ENCODE measurements at regions not wholly inside any gene's neighbourhood (a gene's known extent, or its start where the extent isn't known, plus 50 kb on each side); places are given as distances from the start of the nearest gene placed in this dataset.
"Not testable (repeated sequence)": the region's sequence is repeated elsewhere in the genome, so short reads cannot be mapped to it uniquely, and the experiment has no call there.

- H3K27ac Mint-ChIP-seq: peak overlapping the region; percentile 18
- DNase-seq (peak; percentile 23), ATAC-seq (ENCODE audit: low read depth) (no peak)
- H3K27me3 Mint-ChIP-seq: no peaks in the 10 kb centered on the region
- no peak overlapping the region for H3K4me3 Mint-ChIP-seq
- peaks cover 29% of the 10 kb centered on the region for H3K4me1 Mint-ChIP-seq
- peaks cover 1% of the 10 kb centered on the region for H3K9me3 Mint-ChIP-seq
- H3K36me3 Mint-ChIP-seq: no peaks in the 10 kb centered on the region
- POLR2A ChIA-PET: no interaction called here
Measured at GRCh38 chr22:25407859-25408229, 156.6 kb upstream of the GRK3 start.

GRCh38 chr22:25409240-25409639 is 155.2 kb upstream of the GRK3 start:
- peaks cover 5% of the 10 kb centered on the region for H3K27me3 Mint-ChIP-seq
- H3K27ac Mint-ChIP-seq: no peak overlapping the region
- H3K36me3 Mint-ChIP-seq: no peaks in the 10 kb centered on the region
- peaks cover 20% of the 10 kb centered on the region for H3K4me1 Mint-ChIP-seq
- DNase-seq (peak; percentile 27), ATAC-seq (ENCODE audit: low read depth) (no peak)
- POLR2A ChIA-PET: no interaction called here
- peaks cover 5% of the 10 kb centered on the region for H3K9me3 Mint-ChIP-seq
- H3K4me3 Mint-ChIP-seq: no peak overlapping the region

- peak overlapping the region; percentile 84 for H3K4me3 Mint-ChIP-seq
- POLR2A ChIA-PET: no interaction called here
- no peaks in the 10 kb centered on the region for H3K36me3 Mint-ChIP-seq
- H3K27me3 Mint-ChIP-seq: peaks cover 14% of the 10 kb centered on the region
- DNase-seq (no peak), ATAC-seq (ENCODE audit: low read depth) (peak; percentile 54)
- H3K9me3 Mint-ChIP-seq: peaks cover 5% of the 10 kb centered on the region
- peak overlapping the region; percentile 92 for H3K27ac Mint-ChIP-seq
- H3K4me1 Mint-ChIP-seq: peaks cover 19% of the 10 kb centered on the region
Measured at GRCh38 chr22:25410849-25411248, 153.6 kb upstream of the GRK3 start.

- POLR2A ChIA-PET: no interaction called here
- H3K4me3 Mint-ChIP-seq: no peak overlapping the region
Measured at GRCh38 chr22:25413620-25414019, 150.9 kb upstream of the GRK3 start.

GRCh38 chr22:25415731-25416130 is 148.7 kb upstream of the GRK3 start:
- H3K27ac Mint-ChIP-seq; H3K4me3 Mint-ChIP-seq; H3K9me3 Mint-ChIP-seq; H3K36me3 Mint-ChIP-seq; POLR2A ChIA-PET; DNase-seq; ATAC-seq (ENCODE audit: low read depth): not testable (repeated sequence)
- H3K27me3 Mint-ChIP-seq: peaks cover 58% of the 10 kb centered on the region
- H3K4me1 Mint-ChIP-seq: peaks cover 21% of the 10 kb centered on the region

More at GRCh38 chr22:25413620-25414019, 150.9 kb upstream of the GRK3 start:
- H3K36me3 Mint-ChIP-seq: no peaks in the 10 kb centered on the region
- H3K27me3 Mint-ChIP-seq: peaks cover 37% of the 10 kb centered on the region
- DNase-seq (no peak), ATAC-seq (ENCODE audit: low read depth) (no peak)
- peaks cover 5% of the 10 kb centered on the region for H3K9me3 Mint-ChIP-seq
- peaks cover 10% of the 10 kb centered on the region for H3K4me1 Mint-ChIP-seq
- H3K27ac Mint-ChIP-seq: no peak overlapping the region

GRCh38 chr22:25417826-25418225 is 146.6 kb upstream of the GRK3 start:
- H3K4me3 Mint-ChIP-seq: not testable (repeated sequence)

GRCh38 chr22:25419247-25420113 is 145.0 kb upstream of the GRK3 start:
- peaks cover 83% of the 10 kb centered on the region for H3K27me3 Mint-ChIP-seq
- no peak for ATAC-seq (ENCODE audit: low read depth)
- H3K9me3 Mint-ChIP-seq: no peaks in the 10 kb centered on the region
- DNase-seq: no peak
- no peak overlapping the region for H3K27ac Mint-ChIP-seq
- POLR2A ChIA-PET: interaction anchor here (0.6 to 0.7 kb wide), 2 partner anchors 12 to 26 kb away, joined by 3 read pairs; no protein-coding TSS in a partner anchor
- H3K4me1 Mint-ChIP-seq: peaks cover 17% of the 10 kb centered on the region
- H3K4me3 Mint-ChIP-seq: peak overlapping the region; percentile 32
- peaks cover 3% of the 10 kb centered on the region for H3K36me3 Mint-ChIP-seq

More at GRCh38 chr22:25417826-25418225, 146.6 kb upstream of the GRK3 start:
- peaks cover 17% of the 10 kb centered on the region for H3K4me1 Mint-ChIP-seq
- H3K36me3 Mint-ChIP-seq; POLR2A ChIA-PET; H3K27ac Mint-ChIP-seq; H3K9me3 Mint-ChIP-seq; DNase-seq; ATAC-seq (ENCODE audit: low read depth): not testable (repeated sequence)
- H3K27me3 Mint-ChIP-seq: peaks cover 73% of the 10 kb centered on the region

- POLR2A ChIA-PET; ATAC-seq (ENCODE audit: low read depth); H3K36me3 Mint-ChIP-seq; H3K27ac Mint-ChIP-seq; H3K9me3 Mint-ChIP-seq; DNase-seq: not testable (repeated sequence)
- Mint-ChIP-seq H3K27me3 (peaks cover 88% of the 10 kb centered on the region), H3K4me3 (peak overlapping the region; percentile 68), H3K4me1 (peaks cover 17% of the 10 kb centered on the region)
Measured at GRCh38 chr22:25420114-25420441, 144.4 kb upstream of the GRK3 start.

- Mint-ChIP-seq H3K9me3 (no peaks in the 10 kb centered on the region), H3K4me3 (peak overlapping the region; percentile 68), H3K27me3 (peaks cover 86% of the 10 kb centered on the region), H3K36me3 (peaks cover 3% of the 10 kb centered on the region), H3K27ac (no peak overlapping the region), H3K4me1 (peaks cover 17% of the 10 kb centered on the region)
- DNase-seq: no peak
- ATAC-seq (ENCODE audit: low read depth): no peak
- POLR2A ChIA-PET: no interaction called here
Measured at GRCh38 chr22:25420471-25420924, 144.0 kb upstream of the GRK3 start.

GRCh38 chr22:25420925-25421904 is 143.3 kb upstream of the GRK3 start:
- Mint-ChIP-seq H3K9me3 (no peaks in the 10 kb centered on the region), H3K36me3 (peaks cover 3% of the 10 kb centered on the region), H3K4me3 (peak overlapping the region; percentile 72), H3K27me3 (peaks cover 84% of the 10 kb centered on the region), H3K4me1 (peaks cover 17% of the 10 kb centered on the region), H3K27ac (no peak overlapping the region)
- POLR2A ChIA-PET: no interaction called here
- ATAC-seq (ENCODE audit: low read depth): peak; percentile 45
- peak; percentile 48 for DNase-seq

GRCh38 chr22:25426530-25427308 is 137.8 kb upstream of the GRK3 start:
- H3K4me1 Mint-ChIP-seq; DNase-seq; H3K27ac Mint-ChIP-seq; ATAC-seq (ENCODE audit: low read depth); POLR2A ChIA-PET; H3K36me3 Mint-ChIP-seq; H3K4me3 Mint-ChIP-seq; H3K9me3 Mint-ChIP-seq: not testable (repeated sequence)
- H3K27me3 Mint-ChIP-seq: peaks cover 46% of the 10 kb centered on the region

GRCh38 chr22:25431637-25432342 is 132.7 kb upstream of the GRK3 start:
- H3K27me3 Mint-ChIP-seq: peaks cover 19% of the 10 kb centered on the region

More at GRCh38 chr22:25431637-25432342, 132.7 kb upstream of the GRK3 start:
- H3K4me1 Mint-ChIP-seq; DNase-seq; ATAC-seq (ENCODE audit: low read depth); POLR2A ChIA-PET; H3K9me3 Mint-ChIP-seq; H3K36me3 Mint-ChIP-seq; H3K4me3 Mint-ChIP-seq: not testable (repeated sequence)
- H3K27ac Mint-ChIP-seq: peak overlapping the region; percentile 34
